HG03571 (cell line): ENCODE measurements at regions not wholly inside any gene's neighbourhood (a gene's known extent, or its start where the extent isn't known, plus 50 kb on each side); places are given as distances from the start of the nearest gene placed in this dataset.
"Not testable (repeated sequence)": the region's sequence is repeated elsewhere in the genome, so short reads cannot be mapped to it uniquely, and the experiment has no call there.

Experiments
- ATAC-seq: cut with Tn5 transposase; IDR thresholded peaks from one replicate; pipeline ENCODE4 v1.9.1; 2021; ENCODE audit not compliant: unreplicated experiment

DNA sequence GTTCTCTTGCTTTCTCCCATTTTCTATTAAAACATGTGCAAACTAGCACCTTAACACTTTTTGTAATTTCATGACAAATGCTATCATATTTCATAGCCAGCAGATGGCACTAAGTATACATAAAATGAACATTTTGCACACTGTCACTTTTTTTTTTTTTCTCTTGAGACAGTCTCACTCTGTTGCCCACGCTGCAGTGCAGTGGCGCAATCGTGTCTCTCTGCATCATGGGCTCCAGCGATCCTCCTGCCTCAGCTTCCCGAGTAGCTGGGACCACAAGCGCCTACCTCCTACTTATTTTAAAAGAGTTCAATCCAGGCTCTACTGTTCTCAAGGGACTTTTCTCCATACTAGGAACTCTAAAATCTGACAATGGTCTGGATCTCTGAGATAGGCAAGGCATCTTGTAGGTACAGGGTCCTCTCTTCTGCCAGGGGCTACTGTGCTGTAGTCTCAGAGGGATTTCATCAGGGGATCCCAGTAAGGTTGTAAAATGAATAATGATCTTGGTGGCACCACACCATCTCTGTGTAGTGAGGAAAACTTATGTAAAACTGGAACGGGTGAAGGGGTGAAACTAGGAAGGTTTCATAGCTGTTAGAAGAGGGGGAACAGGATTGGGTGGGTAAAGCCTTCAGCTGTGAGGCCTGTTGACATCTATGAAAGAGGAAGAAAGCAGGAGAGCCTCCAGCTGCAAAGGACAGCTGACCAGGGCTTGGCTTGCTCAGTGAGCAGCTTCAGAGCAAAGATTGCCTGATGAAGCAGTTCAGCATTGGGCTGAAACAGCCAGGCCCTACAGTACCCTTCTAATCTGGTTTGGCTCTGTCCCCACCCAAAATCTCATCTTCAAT, 196.9 kb downstream of the AVL9 start:
- not testable (repeated sequence) for ATAC-seq

DNA sequence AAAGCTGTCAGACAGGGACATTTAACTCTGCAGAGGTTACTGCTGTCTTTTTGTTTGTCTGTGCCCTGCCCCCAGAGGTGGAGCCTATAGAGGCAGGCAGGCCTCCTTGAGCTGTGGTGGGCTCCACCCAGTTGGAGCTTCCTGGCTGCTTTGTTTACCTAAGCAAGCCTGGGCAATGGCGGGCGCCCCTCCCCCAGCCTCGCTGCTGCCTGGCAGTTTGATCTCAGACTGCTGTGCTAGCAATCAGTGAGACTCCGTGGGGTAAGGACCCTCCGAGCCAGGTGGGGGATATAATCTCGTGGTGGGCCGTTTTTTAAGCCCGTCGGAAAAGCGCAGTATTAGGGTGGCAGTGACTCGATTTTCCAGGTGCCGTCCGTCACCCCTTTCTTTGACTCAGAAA, 192.8 kb downstream of the AVL9 start:
- ATAC-seq, result not testable (repeated sequence)

DNA sequence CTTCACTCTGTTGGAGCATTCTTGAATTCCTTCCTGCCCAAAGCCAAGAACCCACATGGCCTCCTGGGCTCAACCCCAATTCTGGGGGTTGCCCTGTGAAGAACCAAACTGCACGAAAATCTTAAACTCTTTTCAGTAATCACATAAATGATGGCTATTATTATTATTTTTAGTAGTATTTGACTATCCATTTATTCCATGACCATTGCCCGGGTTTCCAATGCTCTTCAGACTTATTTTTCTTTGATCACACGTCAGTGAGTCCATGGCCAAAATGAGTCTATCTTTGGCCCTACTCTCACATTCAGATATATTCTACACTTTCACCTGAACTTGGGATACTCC, 185.9 kb downstream of the AVL9 start:
- no peak for ATAC-seq

DNA sequence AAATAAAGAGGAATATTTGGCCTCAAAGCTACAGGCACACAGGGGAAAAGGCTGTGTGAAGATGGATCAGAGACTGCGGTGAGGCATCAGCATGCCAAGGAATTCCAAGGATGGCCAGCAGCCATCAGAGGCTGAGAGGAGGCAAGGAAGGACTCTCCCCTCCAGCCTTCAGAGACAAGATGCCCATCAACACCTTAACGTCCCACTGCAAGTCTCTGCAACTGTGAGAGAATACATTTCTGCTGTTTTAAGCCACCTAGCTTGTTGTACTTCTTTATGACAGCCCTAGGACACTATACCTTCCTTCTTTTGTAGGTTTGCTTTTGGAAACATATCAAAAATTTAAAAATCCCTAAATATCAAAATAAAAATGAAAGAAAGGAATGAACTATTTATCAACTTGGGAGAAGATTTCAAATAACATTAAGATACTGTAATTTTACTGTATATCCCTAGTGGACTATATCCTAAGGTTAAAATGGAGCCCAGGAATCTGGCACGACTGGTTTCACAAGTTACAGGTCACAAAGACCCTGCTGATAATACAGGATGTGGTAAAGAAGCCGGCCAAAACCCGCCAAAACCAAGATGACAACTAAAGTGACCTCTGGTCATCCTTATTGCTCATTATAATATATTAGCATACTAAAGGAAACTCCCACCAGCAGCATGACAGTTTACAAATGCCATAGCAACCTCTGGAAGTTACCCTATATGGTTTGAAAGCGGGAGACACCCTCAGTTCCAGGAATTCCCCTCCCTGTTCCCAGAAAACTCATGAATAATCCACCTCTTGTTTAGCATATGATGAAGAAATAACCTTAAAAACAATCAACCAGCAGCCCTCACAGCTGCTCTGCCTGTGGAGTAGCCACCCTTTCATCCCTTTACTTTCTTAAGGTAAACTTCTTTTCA, 185.2 kb downstream of the AVL9 start:
- ATAC-seq, result no peak

DNA sequence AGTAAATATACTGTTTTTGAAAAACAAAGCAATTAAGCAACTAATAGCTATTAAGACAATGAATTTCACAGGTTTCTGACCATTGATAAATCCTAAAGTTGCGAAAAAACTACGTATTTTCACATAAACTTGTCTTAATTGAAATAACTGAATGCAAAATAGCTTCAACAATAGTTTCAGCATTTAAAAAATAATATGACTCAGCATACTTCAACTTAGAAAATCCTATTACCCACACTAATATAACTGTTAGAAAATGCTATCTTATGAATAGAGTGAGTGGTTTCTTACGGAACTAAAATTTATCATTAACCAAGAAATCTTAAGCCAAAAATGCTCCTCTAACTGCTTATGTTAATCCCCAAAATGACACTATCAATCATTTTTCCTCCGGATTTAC, 183.9 kb downstream of the AVL9 start:
- ATAC-seq, result no peak

DNA sequence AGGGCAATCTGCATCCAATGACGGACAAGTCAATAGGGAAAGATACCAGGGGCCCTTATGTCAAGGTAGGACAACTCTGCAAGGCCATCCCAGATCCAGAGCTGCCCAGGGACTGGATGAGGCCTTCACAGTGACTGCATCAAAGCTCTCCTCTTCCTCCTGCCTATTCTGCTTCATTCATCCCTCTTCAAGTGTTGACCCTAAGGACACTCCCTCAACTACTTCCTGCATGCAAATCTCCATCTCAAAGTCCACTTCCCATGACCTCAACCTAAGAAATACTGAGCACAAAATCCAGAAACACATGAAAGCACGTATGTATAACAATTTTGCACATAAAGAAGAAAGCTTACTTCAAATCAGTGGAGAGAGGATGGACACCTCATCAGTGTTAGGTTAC, 182.3 kb downstream of the AVL9 start:
- ATAC-seq, result no peak

DNA sequence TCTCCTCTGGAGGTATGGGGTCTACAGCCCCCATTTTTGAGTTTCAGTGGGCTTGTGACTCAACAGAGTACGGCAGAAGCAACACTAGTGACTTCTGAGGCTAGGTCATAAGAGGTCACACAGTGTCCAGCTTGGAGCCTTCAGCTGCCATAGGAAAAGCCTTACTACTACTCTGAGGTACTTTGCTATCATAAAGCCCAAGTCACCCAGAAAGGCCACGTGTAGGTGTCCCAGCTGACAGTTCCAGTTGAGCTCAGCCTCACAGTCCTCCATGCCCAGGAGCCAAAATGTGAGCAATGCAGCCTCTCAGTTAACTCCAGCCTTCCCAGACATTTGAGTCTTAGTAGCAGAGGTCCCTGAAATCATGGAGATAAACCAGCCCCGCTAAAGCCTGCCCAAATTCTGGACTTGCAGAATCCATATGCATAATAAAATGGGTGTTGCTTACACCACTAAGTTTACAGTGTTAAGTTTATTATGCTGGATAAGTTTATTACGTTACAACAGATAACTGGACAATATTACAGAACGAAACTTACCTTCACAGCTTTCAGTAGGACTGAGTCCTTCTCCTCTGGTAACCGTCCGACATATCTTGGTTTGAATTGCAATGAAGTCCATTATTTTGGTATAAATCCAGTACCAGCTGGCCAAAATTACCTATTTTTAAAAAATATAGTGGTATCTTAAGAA, 181.1 kb downstream of the AVL9 start:
- no peak for ATAC-seq

DNA sequence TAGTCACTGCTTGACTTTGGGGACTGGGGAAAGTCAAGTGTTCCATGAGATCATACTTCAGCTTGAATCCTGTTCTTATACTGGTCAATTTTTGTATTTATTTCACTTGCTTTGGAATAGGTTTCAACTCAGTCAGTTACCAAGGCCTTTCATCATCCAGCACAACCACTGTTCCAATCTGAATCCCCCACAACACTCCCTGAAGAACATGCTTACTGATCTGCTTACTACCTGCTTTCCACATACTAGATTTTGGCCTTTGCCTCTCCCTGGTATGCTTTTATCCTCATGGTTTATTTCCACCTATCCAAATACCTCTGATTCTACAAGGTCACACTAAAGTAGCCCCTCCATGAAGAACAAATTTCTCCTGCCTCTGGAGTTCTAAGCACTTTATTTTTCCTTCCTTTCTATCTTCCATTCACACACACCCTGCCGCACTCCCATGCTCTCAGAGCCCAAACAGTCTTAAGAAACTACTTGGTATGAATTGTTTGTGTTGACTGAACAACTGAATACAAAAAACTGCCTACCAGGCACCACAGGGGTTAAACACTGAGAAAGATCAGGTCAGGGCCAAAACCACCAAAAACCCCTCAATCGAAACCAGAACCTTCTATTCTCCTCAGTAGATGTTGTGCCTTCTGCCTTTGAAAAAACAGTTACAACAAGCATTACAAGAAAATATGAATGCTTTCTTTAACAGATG, 178.1 kb downstream of the AVL9 start:
- ATAC-seq, result no peak

DNA sequence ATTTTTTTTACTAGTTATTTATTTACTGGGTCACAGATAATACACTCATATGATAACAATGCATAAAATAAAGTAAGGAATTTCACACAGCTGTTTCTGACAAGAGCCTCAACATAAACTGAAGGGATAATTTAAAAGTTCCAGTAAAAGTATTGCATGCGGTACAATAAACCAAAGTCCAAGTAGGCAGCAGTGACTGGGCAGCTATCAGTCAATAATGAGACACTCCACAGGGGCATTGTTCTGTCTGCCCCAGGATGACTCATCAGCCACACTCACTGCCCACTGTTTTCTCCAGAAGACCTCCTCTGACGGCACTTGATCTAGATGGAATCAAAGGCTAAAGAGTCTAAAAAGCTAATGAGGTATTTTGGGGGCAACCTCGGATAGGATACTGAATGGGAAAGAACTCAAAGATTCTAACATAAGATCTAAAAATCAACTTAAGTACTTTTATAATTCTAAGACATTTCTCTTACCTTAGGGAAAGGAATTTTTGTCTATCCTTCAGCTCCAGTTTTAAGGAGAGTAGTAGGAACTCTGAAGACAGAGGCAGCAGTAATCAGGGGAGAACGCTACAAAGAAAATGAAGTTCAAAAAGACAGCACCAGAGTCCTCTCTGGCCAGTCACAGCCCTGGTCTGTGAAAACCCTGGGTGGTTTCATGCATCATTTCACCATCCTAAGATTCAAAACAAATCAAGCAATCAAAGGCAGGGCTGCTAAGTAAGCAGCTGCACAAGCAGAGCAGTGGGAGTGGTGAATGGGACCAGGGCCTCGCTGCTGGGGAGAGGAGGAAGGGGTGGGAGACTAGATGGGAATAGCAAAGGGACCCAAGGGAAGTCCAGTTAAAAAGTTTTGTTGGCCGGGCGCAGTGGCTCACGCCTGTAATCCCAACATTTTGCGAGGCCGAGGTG, 175.1 kb downstream of the AVL9 start:
- ATAC-seq, result no peak

DNA sequence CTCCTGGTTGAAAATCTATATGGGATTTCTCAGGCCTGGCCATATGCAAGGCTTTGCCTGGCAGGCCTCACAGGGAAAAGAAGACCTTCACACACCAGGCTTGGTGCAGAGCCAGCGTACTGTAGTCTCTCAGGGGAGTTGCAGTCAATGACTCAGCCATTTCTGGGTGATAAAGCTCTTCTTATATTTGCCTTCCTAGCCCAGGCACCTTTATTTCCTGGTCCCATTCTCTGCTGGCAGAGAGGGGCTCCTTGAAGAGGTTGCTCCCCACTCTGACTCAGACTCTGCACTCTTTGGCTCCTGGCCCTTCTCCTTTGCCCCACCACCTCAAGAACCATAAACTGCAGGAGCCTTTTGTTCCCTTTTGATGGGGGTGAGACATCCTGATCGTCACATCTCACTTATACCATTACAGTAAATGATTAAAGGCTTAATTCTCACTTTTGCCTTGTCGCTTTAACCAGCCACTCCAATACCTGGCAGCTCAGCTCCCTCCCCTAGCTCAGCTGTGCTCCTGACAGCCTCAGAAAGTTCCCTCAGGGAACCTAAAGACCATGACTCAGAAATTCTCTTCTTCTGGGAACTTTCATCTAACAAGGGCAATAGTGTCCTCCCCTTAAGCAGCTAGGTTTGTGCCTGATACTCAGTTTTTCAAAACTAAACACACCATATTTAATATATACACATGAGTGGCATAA, 174.0 kb downstream of the AVL9 start:
- not testable (repeated sequence) for ATAC-seq

DNA sequence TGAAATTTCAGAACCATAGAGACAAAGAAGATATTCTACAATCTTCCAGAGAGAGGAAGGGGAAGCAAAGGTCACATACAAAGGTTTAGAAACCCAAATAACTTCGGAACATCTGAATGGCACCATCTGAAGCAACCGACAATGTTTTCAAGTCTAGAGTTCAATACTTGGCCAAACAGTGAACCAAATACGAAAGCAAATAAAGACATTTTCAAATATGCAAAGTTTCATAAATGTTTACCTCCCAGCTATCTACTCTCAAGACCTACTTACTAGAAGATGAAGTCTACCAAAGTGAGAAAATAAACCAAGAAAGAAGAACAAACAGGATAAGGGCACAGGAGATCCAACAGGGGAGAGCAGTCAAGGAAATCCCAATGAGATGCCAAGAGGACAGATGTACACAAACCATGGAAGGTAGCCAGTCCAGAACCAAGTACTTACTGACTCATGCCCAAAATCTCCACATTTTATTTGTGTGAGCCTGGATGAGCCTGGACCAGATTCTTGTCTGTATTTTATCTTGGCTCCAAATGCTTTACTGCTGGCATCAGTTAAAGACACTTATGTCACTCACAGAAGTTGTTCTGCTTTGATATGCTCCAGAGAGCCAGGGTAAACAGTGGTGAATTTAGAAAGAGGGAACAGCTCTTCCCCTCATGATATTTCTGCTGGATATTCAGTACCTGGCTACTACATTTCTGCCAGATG, 173.3 kb downstream of the AVL9 start:
- not testable (repeated sequence) for ATAC-seq

DNA sequence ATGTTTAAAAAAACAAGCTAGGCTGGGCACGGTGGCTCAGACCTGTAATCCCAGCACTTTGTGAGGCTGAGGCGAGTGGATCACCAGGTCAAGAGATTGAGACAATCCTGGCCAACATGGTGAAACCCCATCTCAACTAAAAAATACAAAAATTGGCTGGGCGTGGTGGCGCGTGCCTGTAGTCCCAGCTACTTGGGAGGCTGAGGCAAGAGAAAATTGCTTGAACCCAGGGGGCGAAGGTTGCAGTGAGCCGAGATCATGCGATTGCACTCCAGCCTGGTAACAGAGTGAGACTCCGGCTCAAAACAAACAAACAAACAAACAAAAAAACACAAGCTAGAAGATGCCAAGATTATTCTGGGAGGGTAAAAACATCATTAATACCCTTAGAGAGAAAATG, 172.3 kb downstream of the AVL9 start:
- not testable (repeated sequence) for ATAC-seq

DNA sequence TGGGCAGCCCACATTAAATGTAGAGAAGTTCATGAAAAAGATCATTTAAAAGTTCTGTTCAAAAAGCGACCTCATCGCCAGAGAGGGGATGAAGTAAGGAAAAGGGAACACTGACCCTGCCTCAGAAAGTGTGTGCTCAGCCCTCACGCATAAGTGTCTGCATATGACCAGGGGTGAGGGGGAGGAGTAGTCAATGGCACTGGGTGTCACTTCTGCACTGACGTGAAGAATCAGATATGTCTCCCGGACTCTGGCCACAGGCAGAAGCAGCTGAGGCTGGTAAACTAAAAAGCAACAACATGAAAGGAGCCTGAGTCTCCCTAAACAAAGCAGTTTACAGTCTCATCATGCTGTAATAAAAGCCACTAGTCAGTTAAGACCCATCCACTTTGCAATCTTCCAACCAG, 168.5 kb downstream of the AVL9 start:
- ATAC-seq, result not testable (repeated sequence)

DNA sequence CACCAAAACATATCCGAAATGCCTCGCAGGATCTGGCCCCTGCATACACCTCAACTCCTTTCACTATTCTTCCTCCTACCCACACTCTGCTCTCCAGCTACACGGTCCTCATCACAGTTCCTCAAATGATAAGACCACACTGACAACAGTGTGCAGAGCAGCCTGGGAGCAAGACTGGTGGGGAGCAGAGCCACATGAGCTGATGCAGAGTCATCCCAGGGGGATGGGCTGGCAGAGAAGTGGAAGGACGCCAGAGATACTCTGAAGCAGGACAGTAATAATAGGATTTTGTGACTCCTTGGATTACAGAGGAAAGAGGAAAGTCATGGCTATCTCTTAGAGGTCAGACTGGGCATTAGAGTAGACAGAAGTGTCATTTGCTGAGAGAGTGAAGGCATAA, 167.2 kb downstream of the AVL9 start:
- not testable (repeated sequence) for ATAC-seq

DNA sequence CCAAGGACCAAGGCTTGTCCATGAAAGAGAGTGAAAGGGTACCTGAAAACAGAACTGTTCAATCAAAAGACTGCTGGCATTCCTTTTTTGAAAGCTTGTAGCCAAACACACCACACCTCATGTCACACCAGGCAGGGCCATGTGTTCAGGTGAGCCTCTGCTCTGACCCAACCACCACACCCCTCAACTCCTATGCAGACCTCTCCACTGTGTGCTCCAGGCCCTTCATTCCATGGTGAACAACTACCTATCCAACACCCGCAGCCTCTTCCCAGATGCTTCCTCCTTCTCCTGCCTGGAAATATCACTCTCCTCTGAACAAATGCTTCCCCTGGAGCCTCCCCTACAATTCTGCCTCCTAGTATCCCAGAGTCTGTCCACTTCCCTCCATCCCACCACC, 166.6 kb downstream of the AVL9 start:
- no peak for ATAC-seq

DNA sequence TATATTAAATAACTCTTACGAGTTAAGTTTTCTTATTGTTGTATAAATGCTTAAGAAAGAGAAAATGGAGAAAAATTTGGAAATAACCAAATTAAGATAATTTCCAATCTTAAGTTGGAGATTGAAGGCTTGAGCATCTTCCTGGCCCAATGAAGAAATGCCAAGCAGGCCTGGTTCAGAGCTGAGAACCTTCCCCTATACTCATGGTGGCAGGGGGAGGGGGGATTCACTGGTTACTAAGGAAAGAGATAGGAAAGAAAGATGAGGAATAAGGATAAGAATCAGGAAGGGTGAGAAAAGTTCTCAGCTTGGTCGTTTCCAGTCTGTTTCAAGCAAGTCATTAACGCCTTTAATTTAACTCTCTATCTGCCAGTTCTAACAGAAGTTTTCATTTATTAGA, 166.2 kb downstream of the AVL9 start:
- no peak for ATAC-seq

DNA sequence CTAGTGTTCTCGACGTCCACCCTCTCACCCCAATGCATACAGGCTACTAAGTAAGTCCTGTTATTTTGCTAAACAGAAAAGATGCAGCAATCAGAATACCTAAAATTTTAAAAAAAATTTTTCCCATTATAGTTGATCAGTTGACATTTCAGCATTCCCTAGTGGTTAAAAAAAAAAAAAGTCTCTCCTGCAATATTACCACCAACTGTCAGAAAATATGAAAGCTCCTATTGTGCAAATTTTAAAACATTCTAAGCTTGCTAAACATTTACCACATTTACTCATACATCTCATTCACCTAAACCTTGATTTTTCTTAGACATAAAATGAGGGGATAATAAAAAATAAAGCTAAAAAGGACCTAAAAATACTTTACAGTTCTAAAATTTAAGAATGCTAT, 165.6 kb downstream of the AVL9 start:
- ATAC-seq, result no peak

DNA sequence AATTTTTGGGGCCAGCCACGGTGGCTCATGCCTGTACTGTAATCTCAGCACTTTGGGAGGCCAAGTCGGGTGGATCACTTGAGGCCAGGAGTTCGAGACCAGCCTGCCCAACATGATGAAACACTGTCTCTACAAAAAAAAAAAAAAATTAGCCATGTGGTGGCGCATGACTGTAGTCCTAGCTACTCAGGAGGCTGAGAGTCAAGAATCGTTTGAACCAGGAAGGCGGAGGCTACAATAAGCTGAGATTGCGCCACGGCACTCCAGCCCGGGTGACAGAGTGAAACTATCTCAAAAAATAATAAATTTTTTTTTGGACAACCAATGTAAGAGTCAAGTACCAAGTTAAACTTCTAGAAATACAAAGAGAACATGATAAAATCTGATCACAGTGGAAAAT, 164.6 kb downstream of the AVL9 start:
- ATAC-seq, result no peak

DNA sequence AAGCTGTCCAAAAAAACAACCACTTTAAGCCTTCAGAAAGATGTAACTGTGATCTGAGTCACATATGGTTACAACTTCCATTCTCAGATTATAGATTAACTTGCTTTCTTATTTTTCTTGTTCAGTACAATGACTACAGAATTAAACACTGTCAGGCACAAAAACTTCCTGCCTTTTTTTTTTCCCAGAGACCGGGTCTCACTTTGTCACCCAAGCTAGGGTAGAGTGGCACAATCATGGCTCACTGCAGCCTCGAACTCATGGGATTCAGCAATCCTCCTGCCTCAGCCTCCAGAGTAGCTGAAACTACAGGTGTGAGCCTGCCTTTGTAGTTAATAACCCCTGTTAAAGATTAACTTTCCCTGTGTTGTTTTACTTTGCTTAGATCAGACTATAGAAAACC, 163.2 kb downstream of the AVL9 start:
- ATAC-seq, result peak; percentile 68
